T-helper 22 cell (primary cell): ENCODE measurements at regions not wholly inside any gene's neighbourhood (a gene's known extent, or its start where the extent isn't known, plus 50 kb on each side); places are given as distances from the start of the nearest gene placed in this dataset.

Experiments
- DNase-seq: peaks from one replicate; pipeline ENCODE4 v3.0.0-alpha.2; 2020; ENCODE audit warnings: low read depth

DNA sequence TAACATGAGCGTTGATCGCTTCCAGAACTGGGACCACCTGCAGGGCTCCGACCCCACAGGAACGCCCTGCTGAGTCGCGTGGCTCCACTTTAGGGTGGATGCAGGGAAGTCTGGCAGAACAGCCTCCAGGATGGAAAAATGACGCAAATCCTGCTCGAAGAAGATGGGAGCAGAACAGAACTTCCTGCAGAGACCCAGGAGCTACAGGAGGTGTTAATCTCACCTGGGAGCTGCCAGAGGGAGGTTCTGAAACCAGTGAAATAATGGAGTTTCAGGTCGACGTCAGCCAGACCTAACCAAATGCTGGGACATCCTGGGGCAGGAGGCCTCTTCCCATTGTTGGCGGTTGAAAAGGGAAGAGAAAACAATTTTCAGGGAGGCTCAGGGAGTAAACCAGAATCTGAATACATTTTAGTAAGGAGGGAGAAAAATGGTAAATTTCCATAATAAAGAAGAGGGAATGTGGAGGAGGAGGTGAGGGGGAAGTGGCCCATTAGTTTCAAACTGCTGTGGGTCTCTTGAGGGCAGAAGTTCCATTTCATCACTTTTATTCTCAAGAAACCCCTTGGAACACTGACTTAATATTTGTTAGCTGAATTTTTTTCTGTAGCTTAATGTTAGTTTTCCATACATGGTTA, 558.4 kb upstream of the CDH4 start:
- no peak for DNase-seq

DNA sequence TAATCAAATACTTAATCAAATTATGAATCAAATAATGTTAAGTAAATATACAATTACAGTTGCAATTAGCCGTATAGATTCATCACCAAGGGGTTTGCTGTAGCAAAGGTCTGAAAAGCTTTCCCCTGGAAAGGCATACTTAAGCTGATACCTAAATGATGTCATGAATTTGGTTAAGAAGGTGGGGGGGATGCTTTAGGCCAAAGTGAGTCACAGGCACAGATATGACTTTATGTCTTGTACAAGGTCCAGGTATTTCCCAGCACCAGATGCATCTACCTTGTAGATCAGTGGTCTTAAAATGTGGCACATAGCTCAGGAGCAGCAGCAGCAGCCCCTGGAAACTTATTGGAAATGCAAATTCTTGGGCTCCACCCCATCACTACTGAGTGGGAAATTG, 557.3 kb upstream of the CDH4 start:
- no peak for DNase-seq

DNA sequence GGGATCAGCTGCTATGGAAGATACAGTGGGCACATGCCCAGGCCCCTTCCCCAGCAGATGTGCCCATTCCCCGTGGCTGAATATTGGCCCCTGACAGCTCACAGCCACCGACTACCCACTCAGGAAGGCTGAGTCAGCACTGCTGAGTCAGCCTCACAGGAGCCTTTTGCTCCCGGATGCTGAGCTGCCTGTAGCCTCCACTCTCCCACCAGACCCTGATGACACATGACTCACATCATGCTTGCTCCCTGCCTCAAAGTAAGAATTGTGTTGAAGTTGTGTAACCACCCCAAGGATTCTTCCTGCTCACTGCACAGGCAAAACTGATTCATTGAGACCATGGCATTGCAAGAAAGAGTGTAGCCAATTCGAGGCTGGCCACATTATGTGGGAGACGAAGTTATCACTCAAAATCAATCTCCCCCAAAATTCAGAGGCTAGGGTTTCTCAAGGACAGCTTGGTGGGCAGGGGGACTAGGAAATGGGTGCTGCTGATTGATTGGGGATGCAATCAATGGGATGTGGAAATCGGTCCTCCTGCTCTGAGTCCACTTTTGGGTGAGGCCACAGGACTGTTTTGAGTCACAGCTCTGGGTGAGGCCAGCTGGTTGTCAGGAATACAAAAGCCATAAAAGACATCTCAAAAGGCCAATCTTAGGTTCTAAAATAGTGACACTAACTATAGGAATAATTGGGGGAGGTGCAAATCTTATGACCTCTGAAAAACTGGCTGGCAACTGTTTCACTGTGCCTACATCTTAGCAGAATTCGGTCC, 556.6 kb upstream of the CDH4 start:
- DNase-seq = no peak

DNA sequence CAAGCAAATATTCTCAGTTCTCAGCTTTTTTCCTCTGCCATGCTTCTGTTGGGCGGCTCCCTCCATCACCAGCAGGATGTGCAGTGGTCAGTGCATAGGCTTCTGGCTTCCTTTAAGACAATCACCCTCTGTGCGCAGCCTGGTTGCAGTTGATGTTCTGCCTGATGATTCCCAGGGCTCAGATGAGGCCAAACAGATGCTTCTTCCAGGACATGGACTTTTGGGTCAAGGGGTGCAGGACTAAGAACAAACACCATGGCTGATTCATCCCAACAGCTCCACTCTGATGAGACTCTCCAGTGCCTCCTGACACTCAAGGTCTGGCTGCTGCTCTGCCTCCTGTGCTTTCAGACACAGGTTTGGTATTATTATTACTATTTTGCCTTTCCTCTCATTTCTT, 554.8 kb upstream of the CDH4 start:
- DNase-seq = no peak

DNA sequence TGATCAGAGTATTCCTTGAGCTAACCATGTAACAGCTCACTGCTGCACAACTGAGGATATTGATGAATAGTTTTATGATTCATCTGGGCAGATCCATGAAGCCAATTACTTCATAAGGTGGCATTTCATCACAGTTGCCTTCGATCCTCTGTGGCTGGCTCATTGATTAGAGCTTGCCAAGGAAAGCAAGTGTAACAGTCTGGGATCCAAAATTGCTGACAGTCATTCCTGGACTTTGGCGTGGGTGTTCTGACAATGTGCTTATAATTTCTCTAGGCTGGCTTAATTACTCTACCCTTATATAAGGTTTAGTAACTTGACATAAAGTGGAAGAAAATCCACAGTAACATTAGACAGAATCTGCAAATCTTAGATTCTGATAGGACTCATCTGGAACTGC, 551.3 kb upstream of the CDH4 start:
- no peak for DNase-seq

DNA sequence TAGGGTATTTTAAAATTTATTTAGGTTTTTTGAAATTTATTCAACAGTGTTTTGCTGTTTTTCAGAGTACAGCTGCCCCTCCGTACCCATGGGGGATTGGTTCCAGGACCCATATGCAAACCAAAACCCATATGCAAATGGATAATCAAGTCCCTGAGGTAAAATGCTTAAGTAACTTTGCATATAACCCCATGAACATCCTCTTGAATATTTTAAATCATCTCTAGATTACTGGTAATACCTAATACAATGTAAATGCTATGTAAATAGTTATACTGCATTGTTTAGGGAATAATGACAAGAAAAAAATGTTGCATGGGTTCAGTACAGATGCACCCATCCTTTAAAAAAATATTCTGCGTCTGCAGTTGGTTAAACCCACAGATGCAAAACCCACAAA, 547.9 kb upstream of the CDH4 start:
- no peak for DNase-seq

DNA sequence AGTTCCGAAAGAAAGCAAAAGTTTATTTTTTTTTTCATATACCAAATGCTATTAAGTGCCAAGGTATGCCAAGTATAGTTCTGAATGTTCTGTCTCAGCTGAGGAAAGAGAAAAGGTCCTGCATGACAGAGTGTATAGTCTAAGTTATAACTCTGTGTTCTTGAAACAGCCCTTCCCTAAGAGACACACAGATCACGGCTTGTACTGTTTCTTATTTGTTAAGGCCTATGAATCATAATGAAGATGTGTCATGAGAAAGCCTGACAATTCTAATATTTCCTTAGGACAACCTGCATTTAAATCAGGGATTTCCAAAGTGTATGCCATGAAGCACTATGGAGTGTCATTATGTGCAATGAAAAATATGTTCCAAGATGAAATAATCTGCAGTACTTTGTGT, 538.7 kb upstream of the CDH4 start:
- no peak for DNase-seq

DNA sequence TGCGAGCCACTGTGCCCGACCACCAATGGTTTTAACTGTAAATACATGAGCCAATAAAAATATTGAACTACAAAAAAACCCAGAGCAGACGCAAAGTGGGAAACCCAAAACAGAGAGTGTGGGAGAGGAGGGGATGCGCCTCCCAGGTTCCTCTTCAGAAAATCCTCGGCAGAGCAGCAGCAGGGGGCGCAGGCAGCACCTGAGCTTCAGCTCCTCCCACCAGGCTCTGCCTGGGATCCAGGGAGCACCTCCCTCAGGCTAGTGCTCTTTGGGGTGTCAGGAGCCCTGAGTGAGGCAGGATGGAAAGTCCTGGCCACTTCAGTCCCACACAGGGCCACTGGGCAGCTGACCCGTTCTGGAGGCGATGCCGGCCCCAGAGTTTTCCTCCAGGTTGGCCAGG, 536.9 kb upstream of the CDH4 start:
- no peak for DNase-seq

DNA sequence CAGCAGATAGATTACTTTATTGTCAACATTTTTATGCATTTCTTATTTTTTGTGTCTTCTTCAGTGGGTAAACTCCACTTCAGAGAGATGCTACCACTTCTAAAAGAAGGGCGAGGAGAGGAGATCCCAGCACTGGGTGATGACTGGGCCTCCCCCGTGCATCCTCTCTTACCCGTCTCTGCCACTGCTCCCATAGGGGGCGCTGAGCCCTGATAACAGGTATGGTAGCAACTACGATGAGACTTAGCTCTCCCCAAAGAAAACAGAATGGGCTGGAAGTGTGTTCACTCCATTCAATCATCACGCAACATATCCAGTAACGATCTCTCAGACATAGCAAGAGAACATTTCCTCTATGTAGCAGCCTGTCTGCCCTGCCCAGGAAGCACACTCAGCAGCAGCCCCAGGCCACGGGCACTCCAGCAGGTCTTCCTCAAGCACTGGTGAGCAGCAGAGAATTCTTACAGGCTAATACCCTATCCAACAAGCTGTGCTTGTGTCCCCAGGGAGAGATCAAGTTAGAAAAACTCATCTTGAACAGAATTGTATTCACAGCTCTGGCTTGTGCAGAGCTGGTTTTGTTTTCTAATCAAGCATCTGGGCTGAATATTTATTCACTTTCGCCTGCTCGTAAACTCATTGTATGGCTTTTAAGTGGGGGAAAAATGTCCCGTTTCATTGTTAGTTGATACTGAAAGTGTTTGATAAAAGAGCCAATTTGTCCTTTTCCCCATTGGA, 533.1 kb upstream of the CDH4 start:
- DNase-seq = no peak

DNA sequence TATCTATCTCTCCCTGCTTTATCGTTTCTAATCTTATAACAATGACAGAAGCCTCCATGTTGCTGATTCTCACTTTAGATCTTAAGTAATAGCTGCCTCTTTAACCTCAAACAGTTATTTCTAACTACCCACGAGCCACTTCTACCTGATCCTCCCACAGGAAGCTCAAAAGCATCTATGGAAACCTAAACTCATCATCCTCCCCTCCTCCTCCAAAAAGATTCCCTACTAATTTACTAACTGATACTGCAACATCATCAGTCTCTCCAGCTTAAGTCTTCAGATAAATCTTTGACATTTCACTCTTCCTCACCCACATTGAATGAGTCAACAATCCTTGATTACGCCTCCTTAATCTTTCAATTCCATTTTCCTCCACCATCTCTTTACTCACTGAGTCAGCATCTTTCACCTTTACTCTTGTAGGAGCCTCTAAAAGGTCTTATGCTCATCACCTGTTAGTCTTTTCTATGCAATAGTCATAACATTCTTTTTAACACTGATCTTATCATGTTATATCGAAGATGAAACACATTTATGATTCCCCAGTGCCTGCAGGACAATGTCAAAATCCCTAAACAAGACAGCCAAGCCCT, 526.7 kb upstream of the CDH4 start:
- DNase-seq = no peak

DNA sequence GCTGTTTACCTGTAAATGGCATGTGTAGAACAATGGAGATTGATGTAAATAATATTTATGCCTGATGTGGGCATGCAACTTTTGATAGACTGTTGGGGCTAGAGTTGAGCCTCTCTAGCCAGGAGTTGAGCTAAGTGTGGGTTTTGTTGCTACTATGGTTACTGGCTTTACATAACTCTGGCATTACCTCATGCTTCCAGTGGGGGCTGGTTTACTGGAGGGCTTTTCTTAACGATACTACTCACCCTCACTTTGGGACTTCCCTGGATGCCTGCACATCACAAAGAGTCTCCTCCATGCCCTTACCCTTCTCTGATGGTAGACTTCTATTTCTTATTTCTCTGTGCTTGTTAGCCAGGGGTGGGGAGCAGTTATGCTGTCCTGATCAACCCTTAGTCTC, 524.6 kb upstream of the CDH4 start:
- DNase-seq = no peak

DNA sequence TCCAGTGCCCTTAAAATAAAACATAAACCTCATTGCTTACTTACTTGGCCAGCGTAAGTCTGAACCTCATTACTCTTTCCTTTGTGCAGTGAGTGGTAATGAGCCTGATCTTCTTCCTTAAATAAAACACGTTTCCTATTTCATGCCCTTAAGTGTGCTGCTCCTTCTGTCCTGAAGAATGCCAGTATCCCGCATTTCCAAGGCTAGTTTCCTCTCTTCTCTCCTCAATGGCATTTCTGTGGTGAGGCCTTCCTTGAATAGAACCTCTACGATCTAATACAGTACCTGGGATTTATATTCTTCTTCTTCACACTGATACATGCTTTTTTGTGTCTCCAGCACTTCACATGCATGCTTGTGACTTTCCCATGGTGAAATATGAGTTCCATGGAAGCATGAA, 523.4 kb upstream of the CDH4 start:
- DNase-seq = no peak

DNA sequence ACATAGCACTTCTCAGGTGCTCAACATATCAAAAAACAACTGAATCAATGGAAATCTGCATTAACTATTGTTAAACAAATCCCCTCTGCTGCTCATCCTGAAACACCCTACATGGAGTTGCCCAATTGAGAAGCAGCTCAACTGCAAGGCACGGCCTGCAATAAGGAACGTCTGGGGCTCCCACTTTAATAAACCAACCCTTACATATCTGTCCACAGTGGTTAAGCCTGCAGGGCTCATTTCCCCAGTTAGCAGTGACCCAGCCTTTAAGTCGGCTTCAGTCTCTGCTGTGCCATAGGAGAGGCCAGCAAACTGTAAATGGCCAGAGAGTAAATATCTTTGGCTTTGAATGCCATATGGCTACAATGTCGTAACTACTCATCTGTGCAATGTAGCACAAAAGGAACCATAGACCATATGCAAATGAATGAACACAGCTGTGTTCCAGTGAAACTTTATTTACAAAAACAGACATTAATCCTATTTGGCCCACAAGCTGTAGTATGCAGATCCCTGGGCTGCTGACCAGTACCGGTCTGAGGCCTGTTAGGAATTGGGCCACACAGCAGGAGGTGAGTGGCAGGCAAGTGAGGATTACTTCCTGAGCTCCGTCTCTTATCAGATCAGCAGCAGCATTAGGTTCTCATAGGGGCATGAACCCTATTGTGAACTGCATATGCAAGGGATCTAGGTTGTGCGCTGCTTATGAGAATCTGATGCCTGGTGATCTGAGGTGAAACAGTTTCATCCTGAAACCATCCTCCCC, 522.7 kb upstream of the CDH4 start:
- no peak for DNase-seq

DNA sequence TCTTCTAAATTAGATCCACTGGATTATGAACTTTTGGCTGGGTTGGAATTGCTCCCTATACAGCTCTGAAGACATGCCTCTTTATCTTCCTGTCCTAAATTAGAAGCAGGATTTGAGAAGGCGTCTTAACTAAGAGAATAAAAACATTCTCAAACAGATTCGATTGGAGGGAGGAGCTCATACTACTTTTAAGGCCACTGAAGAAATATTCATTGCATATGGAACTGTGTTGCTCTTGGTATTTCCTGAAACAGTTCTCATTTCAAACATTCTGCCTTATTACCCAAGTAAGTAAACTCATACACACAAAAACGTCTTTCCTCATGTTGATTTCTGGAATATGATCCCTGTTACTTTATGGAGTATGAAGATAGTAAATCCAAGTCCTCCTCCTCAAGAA, 519.7 kb upstream of the CDH4 start:
- no peak for DNase-seq

DNA sequence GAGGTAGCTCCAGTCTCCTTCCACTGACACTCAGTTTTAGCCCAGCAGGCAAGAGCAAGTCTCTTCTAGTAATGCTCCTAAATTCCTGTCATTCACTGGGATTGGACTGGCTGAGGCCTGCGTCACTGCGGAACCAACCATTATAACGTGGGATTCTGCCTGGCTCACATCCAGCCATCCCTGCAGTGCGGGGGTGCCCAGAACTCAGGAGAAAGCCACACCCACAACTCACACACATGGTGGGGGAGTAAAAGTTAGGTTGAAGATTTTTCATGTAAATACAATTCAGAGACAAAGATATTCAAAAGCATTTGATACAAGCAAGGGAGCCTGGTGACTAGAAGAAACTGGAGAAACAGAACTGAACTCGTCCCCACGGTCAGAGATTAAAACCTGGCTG, 504.0 kb upstream of the CDH4 start:
- no peak for DNase-seq

DNA sequence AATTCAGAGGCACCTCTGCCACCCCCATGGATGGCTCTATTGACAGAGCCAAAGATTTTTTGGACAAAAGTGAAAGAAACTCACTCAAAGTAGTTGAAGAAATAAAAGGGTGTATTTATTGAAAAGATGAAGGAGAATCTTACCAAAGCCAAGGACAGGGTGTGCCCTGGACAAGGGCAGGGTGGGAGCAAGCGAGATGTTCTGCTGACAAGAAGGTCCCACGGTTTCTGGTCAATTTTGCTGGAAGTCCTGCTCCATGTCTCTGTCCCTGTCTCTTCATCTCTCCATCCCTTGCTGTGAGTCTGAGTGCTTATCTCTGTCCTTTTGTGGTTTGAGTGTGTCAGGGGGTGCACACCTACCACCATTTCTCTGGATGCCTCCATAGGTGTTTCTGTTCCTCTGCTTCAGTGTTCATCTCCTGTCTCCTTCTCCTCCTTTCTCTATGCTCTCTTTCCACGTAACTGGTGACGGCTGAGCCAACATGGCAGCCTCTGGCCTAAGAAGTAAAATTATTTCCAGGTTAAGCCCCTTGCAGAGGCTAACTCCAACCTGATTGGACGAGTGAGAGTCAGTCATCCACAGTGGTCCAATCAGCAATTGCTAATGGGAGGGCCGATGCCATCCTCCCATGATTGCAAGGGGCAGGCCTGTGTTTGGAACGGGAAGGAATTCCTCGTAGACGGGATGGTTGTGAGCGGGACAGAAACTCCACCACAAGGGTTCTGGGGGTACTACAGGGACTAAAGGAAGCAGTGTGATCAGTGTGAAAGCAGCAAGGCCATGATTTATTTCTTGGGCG, 502.1 kb upstream of the CDH4 start:
- DNase-seq = no peak

DNA sequence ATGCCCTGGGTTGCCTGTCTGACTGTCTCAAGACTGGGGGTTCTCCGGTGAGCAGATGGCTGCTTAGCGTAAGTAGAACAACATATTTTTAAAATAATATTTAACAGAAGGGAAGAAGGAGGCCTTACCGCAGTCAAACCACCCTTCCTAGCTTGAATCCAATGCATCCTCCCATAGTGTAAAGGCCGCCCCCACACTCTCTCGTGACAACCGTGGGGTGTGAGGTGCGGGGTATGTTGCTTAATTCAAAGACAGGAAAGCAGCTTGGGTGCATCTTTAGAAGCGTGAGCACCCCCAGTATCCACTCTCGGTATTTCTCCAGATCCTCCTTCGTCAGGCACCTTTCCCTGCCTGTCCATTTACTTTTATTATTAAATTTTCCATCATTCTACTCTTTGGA, 501.2 kb upstream of the CDH4 start:
- DNase-seq = no peak

DNA sequence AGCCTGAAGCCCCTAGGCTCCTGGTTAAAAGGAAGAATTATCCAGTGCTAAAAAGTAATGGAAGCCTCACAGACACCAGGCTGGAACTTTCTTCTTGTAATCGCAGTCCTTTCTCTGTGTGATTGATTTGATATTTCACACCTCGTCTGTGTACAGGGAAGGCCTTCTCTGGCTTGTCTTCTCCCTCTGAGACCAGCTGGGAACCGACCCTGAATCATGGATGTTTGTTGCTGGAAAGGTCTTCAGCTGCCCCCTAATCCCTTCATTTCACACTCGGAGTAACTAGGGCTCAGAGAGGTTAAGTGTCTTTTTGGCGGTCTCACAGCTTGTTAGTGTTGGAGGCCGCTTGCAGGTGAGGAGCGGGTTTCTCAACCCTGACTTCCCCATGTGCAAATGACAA, 500.2 kb upstream of the CDH4 start:
- DNase-seq = no peak

DNA sequence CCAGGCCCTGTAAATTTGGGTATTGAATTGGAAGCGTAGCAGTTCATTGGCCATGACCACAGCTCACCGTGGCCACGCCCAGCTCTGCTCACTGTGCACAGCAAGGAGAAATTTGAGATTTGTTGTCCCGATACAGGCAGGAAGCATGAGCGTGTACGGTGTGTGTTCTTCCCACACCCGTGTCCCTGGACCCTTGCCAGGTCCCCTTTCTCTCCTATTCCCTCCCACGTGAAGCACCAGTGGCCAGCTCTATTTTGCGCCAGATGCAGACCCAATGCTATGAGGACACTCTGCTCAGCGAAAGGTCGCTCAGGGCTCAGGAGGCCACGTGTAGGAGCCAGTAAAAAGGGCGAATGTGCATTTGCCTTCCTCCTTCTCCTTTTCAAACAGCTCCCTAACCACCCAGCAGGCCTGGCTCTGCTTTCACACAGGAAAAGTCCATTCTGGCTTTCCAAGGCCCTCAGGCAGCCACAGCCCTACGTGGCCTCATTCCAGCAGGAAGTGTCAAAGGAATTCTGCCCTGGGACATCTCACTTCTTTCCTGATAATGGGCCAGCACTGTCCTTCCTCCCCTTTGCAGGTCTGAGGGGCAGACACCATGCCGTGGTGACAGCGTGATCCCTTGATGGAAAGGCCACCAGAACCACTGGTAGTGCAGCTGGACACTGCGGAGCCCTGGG, 499.2 kb upstream of the CDH4 start:
- no peak for DNase-seq

DNA sequence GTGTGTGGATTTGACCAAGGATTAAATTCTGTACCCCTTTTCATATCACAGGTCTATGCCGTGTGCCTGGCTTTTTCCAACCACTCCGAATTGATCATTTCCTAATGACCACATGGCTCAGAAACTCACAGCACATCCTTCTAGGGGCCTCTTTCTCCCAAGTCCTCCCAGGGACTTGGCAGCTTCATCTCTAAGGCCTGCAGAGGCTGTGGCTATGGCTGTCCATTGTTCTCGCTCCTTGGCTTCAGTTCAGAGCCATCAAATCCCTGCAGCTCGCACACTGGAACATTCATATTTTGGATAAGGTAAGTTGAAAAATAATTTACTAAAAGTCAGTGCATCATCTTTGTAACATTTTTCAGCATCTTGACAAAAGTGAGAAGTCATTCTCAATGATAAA, 497.2 kb upstream of the CDH4 start:
- DNase-seq = no peak

DNA sequence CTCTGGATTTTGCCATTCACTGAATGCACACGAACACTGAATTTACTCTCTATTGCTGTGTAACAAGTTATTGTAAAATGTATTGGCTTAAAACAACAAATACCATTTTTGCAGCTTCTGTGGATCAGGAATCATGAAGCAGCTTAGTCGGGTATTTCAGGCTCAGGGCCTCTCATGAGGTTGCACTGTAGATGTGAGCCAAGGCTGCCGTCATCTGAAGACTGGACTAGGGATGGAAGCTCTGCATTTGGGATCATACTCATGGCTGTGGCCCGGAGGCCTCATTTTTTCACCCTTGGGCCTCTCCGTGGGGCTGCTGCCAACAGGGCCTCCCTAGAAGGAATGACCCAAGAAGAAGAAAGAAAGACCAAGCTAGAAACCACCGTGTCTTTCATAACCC, 492.4 kb upstream of the CDH4 start:
- no peak for DNase-seq
